A673 (cell line): ENCODE measurements at regions not wholly inside any gene's neighbourhood (a gene's known extent, or its start where the extent isn't known, plus 50 kb on each side); places are given as distances from the start of the nearest gene placed in this dataset.

Source experiments
- EZH2 ChIP-seq: fragments of 200-600 bp; sonication (generic); IDR thresholded peaks from 2 replicates; pipeline ENCODE4 v1.6.1; 2017; ENCODE audit warnings: borderline replicate concordance, low read depth, mild to moderate bottlenecking, mixed read lengths, antibody characterized with exemption, low read length; ENCODE audit not compliant: poor library complexity, severe bottlenecking
- TF ChIP-seq, protein P1 (sequence below): fragments of 300-800, 200-600 bp; sonication (generic); conservative IDR thresholded peaks from 2 replicates; pipeline ENCODE4 v1.5.1; 2017; ENCODE audit warnings: low read depth, mild to moderate bottlenecking, antibody characterized with exemption, low read length, moderate library complexity, mixed read lengths

DNA sequence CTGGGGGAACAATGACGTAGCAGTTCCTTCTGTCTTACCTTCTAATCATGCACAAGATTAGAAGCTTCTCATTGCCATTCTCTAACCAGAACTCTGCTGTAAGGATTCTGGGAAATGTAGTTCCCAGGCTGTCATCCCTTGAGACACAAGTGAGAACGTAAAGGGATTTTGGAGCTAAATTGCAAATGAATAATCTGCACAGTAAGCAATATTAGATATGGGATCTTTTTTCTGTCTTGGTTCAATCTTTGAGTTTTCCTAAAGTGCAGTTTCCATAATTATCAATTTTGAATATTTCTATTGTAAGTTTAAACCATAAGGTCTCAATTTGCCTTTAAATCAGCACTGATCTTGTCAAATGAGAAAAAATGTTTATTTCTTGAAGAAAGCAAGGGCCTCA is 189.7 kb upstream of the PLPPR1 start:
- TF ChIP-seq, protein P1, sequence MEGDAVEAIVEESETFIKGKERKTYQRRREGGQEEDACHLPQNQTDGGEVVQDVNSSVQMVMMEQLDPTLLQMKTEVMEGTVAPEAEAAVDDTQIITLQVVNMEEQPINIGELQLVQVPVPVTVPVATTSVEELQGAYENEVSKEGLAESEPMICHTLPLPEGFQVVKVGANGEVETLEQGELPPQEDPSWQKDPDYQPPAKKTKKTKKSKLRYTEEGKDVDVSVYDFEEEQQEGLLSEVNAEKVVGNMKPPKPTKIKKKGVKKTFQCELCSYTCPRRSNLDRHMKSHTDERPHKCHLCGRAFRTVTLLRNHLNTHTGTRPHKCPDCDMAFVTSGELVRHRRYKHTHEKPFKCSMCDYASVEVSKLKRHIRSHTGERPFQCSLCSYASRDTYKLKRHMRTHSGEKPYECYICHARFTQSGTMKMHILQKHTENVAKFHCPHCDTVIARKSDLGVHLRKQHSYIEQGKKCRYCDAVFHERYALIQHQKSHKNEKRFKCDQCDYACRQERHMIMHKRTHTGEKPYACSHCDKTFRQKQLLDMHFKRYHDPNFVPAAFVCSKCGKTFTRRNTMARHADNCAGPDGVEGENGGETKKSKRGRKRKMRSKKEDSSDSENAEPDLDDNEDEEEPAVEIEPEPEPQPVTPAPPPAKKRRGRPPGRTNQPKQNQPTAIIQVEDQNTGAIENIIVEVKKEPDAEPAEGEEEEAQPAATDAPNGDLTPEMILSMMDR: no peak
- no peak for TF ChIP-seq EZH2
